Choroid plexus epithelial cell (primary cell): ENCODE measurements at regions not wholly inside any gene's neighbourhood (a gene's known extent, or its start where the extent isn't known, plus 50 kb on each side); places are given as distances from the start of the nearest gene placed in this dataset.

Experiments used
- DNase-seq: peaks from one replicate; pipeline ENCODE4 v3.0.0-alpha.2; 2010; ENCODE audit warnings: low read depth
- H3K4me3 ChIP-seq: 2 replicates; pipeline ENCODE4 v1.5.1; 2011; ENCODE audit warnings: low read depth, mild to moderate bottlenecking, control low read depth, low read length, moderate library complexity
- TF ChIP-seq, protein P1 (sequence below): conservative IDR thresholded peaks from 2 replicates; pipeline ENCODE4 v1.5.1; 2011; ENCODE audit warnings: low read depth, mild to moderate bottlenecking, control low read depth, inconsistent platforms, low read length, moderate library complexity

- TF ChIP-seq, protein P1, sequence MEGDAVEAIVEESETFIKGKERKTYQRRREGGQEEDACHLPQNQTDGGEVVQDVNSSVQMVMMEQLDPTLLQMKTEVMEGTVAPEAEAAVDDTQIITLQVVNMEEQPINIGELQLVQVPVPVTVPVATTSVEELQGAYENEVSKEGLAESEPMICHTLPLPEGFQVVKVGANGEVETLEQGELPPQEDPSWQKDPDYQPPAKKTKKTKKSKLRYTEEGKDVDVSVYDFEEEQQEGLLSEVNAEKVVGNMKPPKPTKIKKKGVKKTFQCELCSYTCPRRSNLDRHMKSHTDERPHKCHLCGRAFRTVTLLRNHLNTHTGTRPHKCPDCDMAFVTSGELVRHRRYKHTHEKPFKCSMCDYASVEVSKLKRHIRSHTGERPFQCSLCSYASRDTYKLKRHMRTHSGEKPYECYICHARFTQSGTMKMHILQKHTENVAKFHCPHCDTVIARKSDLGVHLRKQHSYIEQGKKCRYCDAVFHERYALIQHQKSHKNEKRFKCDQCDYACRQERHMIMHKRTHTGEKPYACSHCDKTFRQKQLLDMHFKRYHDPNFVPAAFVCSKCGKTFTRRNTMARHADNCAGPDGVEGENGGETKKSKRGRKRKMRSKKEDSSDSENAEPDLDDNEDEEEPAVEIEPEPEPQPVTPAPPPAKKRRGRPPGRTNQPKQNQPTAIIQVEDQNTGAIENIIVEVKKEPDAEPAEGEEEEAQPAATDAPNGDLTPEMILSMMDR, result no peak
- peak; percentile 4 for DNase-seq
- no peak overlapping the region for H3K4me3 ChIP-seq
Measured at GRCh38 chr4:177632481-177632880, 190.2 kb upstream of the AGA start.

- no peak overlapping the region for H3K4me3 ChIP-seq
- DNase-seq, result no peak
- TF ChIP-seq, protein P1, result no peak
Measured at GRCh38 chr4:177638871-177639270, 196.6 kb upstream of the AGA start.

DNA sequence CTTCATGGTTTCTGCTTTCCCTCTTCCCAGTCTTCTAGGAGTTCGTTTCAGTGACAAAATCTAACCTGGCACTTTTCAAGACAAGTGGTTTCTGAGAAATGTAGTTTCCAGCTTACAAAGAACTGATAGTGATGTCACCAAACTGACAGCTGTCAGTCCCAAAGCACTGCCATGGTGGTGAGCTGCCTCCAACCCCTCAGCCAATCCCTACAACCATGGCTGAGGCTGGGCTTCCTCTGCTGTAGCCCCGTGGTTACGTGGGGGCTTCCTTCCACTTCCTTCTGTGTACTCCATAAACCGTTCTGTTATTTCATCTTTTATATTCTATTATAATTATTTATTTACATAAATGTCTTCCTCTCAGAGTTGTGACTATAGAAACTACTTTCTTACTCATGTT, 198.6 kb upstream of the AGA start:
- TF ChIP-seq, protein P1, result no peak
- no peak overlapping the region for H3K4me3 ChIP-seq
- no peak for DNase-seq

DNA sequence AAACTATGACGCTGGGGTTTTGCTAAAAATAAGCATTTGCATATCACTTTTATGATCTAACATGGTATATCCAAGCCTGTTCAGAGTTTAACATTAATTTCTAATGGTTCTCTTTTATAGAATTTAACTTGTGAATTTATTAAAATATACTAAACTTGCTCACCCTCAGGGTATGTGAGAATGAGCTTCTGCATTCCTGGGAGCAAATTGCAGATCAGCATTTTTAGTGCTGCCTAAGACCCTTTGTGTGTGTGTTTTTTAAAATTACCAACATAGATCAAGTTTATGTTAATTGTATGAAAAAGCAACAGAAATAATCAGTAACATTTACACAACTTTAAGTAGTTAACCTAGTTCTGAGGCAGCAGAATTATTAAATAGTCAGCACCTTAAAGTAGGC, 218.0 kb upstream of the AGA start:
- TF ChIP-seq, protein P1, result no peak
- no peak for DNase-seq
- H3K4me3 ChIP-seq, result no peak overlapping the region

DNA sequence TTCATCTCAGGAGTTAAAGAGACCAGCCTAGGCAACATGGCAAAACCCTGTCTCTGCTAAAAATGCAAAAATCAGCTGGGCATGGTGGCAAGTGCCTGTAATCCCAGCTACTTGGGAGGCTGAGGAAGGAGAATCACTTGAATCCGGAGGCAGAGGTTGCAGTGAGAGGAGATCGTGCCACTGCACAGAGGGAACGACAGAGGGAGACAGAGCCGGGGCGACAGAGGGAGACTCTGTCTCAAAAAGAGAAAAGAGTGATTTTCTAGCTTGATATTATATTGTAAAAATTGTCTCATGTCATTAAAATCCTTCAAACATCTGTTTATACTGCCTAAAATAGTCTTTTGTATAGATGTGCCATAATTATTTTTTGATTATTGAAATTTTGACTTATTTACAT, 225.4 kb upstream of the AGA start:
- TF ChIP-seq, protein P1, result no peak
- DNase-seq, result no peak
- no peak overlapping the region for H3K4me3 ChIP-seq

GRCh38 chr4:177671387-177671786, 229.2 kb upstream of the AGA start:
- DNase-seq, result no peak
- H3K4me3 ChIP-seq, result no peak overlapping the region

GRCh38 chr4:177671845-177672244, 229.6 kb upstream of the AGA start:
- no peak for DNase-seq
- TF ChIP-seq, protein P1, result no peak
- no peak overlapping the region for H3K4me3 ChIP-seq

More at GRCh38 chr4:177671387-177671786, 229.2 kb upstream of the AGA start:
- TF ChIP-seq, protein P1, result no peak
